Neural cell (in vitro differentiated cells): ENCODE measurements at regions not wholly inside any gene's neighbourhood (a gene's known extent, or its start where the extent isn't known, plus 50 kb on each side); places are given as distances from the start of the nearest gene placed in this dataset.

ENCODE experiments used
- H2AFZ ChIP-seq: fragments of 200-600, 300-800 bp; sonication (generic), shearing (Covaris generic); 2 replicates; pipeline ENCODE4 v1.6.0; 2014; ENCODE audit warnings: low read depth, mild to moderate bottlenecking, antibody characterized with exemption, low read length, moderate library complexity
- H3F3A ChIP-seq: fragments of 200-600 bp; shearing (Covaris generic); 2 replicates; pipeline ENCODE4 v1.6.1; 2016; ENCODE audit warnings: mild to moderate bottlenecking, moderate library complexity, mixed read lengths, antibody characterized with exemption, low read length; ENCODE audit not compliant: insufficient read depth, poor library complexity, severe bottlenecking
- H3K27ac ChIP-seq: fragments of 200-600, 300-800 bp; sonication (generic), shearing (Covaris generic); 2 replicates; pipeline ENCODE4 v1.5.1; 2014; ENCODE audit warnings: mild to moderate bottlenecking, low read length, moderate library complexity
- H3K27me3 ChIP-seq: fragments of 300-800, 200-600 bp; sonication (generic), shearing (Covaris generic); 2 replicates; pipeline ENCODE4 v1.6.0; 2014; ENCODE audit warnings: mild to moderate bottlenecking, low read depth, low read length, moderate library complexity; ENCODE audit not compliant: insufficient read depth
- H3K36me3 ChIP-seq: fragments of 300-800, 200-600 bp; sonication (generic), shearing (Covaris generic); 2 replicates; pipeline ENCODE4 v1.5.1; 2014; ENCODE audit warnings: mild to moderate bottlenecking, antibody characterized with exemption, low read length, moderate library complexity; ENCODE audit not compliant: insufficient read depth
- H3K4me2 ChIP-seq: fragments of 300-800, 200-600 bp; sonication (generic), shearing (Covaris generic); 2 replicates; pipeline ENCODE4 v1.6.0; 2014; ENCODE audit warnings: mild to moderate bottlenecking, low read length
- H3K4me3 ChIP-seq: fragments of 300-800, 200-600 bp; sonication (generic), shearing (Covaris generic); 2 replicates; pipeline ENCODE4 v1.5.1; 2014; ENCODE audit warnings: mild to moderate bottlenecking, low read length, moderate library complexity
- H3K79me2 ChIP-seq: fragments of 200-600 bp; shearing (Covaris generic); replicated peaks from 2 replicates; pipeline ENCODE4 v1.6.0; 2014; ENCODE audit warnings: mild to moderate bottlenecking, low read length, moderate library complexity; ENCODE audit not compliant: insufficient read depth
- H3K9ac ChIP-seq: fragments of 300-800, 200-600 bp; sonication (generic), shearing (Covaris generic); 2 replicates; pipeline ENCODE4 v1.6.1; 2016; ENCODE audit warnings: mild to moderate bottlenecking, low read length, mixed read lengths
- H3K9me2 ChIP-seq: fragments of 200-600 bp; shearing (Covaris generic); 2 replicates; pipeline ENCODE4 v1.6.1; 2016; ENCODE audit warnings: mild to moderate bottlenecking, low read length, mixed read lengths; ENCODE audit not compliant: insufficient read depth
- H3K9me3 ChIP-seq: fragments of 200-600, 300-800 bp; sonication (generic), shearing (Covaris generic); 2 replicates; pipeline ENCODE4 v1.6.1; 2016; ENCODE audit warnings: mild to moderate bottlenecking, mixed run types, low read length, moderate library complexity, mixed read lengths
- H4K20me1 ChIP-seq: fragments of 200-600 bp; shearing (Covaris generic); 2 replicates; pipeline ENCODE4 v1.6.1; 2016; ENCODE audit warnings: mild to moderate bottlenecking, mixed run types; ENCODE audit not compliant: insufficient read depth
- EP300 ChIP-seq: fragments of 450-650 bp; conservative IDR thresholded peaks from 2 replicates; pipeline ENCODE4 v1.6.1; 2014; ENCODE audit warnings: antibody characterized with exemption, mild to moderate bottlenecking, moderate library complexity; ENCODE audit not compliant: poor library complexity, severe bottlenecking
- EZH2 ChIP-seq: fragments of 200-600, 300-800 bp; shearing (Covaris generic), sonication (generic); IDR thresholded peaks from 2 replicates; pipeline ENCODE4 v1.6.1; 2014; ENCODE audit warnings: antibody characterized with exemption, low read length, borderline replicate concordance, mild to moderate bottlenecking; ENCODE audit not compliant: insufficient read depth, poor library complexity, severe bottlenecking
- MXI1 ChIP-seq: fragments of 450-650 bp; conservative IDR thresholded peaks from 2 replicates; pipeline ENCODE4 v1.6.1; 2014; ENCODE audit warnings: antibody characterized with exemption, mild to moderate bottlenecking; ENCODE audit not compliant: poor library complexity, severe bottlenecking
- POLR2AphosphoS5 ChIP-seq: IDR thresholded peaks from 2 replicates; pipeline ENCODE4 v1.6.1; 2012
- RAD21 ChIP-seq: fragments of 450-650 bp; conservative IDR thresholded peaks from 2 replicates; pipeline ENCODE4 v1.6.1; 2014; ENCODE audit warnings: antibody characterized with exemption, mild to moderate bottlenecking, moderate library complexity
- SMC3 ChIP-seq: fragments of 450-650 bp; conservative IDR thresholded peaks from 2 replicates; pipeline ENCODE4 v1.6.1; 2014; ENCODE audit warnings: antibody characterized with exemption, mild to moderate bottlenecking, moderate library complexity; ENCODE audit not compliant: poor library complexity
- TAF1 ChIP-seq: IDR thresholded peaks from 2 replicates; pipeline ENCODE4 v1.6.1; 2012; ENCODE audit warnings: low read depth
- TF ChIP-seq, protein P1 (sequence below): IDR thresholded peaks from 2 replicates; pipeline ENCODE4 v1.6.1; 2012; ENCODE audit warnings: borderline replicate concordance
- TF ChIP-seq, protein P2 (sequence below): fragments of 450-650 bp; IDR thresholded peaks from 2 replicates; pipeline ENCODE4 v1.5.1; 2014; ENCODE audit warnings: antibody characterized with exemption, mild to moderate bottlenecking, moderate library complexity; ENCODE audit not compliant: poor library complexity, severe bottlenecking

DNA sequence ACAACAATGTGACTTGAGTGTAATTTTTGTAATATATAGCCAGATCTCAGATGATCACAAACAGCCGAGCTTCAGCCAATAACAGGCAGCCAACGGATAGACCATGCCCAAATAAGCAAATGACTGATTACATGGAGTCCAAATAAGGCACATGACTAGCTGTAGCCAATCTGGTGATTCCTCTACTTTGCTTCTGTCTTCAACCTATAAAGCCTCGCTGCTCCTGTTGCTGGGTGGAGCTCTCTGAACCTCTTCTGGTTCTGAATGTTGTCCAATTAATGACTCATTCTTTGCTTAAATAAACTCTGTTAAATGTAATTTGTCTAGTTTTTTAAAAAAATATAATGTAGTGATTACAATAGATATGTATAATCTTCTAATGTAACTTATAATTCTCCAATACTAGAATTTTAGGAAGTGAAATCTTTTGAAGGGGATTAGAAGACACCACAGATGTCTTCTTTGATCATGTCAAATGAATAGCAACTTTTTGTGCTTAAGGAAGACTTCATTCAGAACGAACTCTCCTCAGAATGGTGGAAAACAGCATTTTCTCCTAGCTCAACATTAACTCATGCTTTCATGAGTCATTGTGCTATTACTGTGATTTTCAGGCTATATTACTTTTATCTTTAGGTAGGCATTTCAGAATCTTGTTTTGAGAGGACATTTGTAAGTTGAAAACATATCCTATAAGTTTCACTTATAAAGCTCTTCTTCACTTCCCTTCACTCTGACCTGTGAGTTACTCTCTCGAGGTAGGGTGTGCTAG lies 857.8 kb upstream of the B3GALT2 start:
- no peak for TF ChIP-seq EZH2
- no peak for TF ChIP-seq POLR2AphosphoS5
- TF ChIP-seq TAF1 = no peak
- TF ChIP-seq, protein P1, sequence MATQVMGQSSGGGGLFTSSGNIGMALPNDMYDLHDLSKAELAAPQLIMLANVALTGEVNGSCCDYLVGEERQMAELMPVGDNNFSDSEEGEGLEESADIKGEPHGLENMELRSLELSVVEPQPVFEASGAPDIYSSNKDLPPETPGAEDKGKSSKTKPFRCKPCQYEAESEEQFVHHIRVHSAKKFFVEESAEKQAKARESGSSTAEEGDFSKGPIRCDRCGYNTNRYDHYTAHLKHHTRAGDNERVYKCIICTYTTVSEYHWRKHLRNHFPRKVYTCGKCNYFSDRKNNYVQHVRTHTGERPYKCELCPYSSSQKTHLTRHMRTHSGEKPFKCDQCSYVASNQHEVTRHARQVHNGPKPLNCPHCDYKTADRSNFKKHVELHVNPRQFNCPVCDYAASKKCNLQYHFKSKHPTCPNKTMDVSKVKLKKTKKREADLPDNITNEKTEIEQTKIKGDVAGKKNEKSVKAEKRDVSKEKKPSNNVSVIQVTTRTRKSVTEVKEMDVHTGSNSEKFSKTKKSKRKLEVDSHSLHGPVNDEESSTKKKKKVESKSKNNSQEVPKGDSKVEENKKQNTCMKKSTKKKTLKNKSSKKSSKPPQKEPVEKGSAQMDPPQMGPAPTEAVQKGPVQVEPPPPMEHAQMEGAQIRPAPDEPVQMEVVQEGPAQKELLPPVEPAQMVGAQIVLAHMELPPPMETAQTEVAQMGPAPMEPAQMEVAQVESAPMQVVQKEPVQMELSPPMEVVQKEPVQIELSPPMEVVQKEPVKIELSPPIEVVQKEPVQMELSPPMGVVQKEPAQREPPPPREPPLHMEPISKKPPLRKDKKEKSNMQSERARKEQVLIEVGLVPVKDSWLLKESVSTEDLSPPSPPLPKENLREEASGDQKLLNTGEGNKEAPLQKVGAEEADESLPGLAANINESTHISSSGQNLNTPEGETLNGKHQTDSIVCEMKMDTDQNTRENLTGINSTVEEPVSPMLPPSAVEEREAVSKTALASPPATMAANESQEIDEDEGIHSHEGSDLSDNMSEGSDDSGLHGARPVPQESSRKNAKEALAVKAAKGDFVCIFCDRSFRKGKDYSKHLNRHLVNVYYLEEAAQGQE = no peak
- no peak for TF ChIP-seq EP300
- TF ChIP-seq RAD21 = no peak
- TF ChIP-seq SMC3 = no peak
- TF ChIP-seq, protein P2, sequence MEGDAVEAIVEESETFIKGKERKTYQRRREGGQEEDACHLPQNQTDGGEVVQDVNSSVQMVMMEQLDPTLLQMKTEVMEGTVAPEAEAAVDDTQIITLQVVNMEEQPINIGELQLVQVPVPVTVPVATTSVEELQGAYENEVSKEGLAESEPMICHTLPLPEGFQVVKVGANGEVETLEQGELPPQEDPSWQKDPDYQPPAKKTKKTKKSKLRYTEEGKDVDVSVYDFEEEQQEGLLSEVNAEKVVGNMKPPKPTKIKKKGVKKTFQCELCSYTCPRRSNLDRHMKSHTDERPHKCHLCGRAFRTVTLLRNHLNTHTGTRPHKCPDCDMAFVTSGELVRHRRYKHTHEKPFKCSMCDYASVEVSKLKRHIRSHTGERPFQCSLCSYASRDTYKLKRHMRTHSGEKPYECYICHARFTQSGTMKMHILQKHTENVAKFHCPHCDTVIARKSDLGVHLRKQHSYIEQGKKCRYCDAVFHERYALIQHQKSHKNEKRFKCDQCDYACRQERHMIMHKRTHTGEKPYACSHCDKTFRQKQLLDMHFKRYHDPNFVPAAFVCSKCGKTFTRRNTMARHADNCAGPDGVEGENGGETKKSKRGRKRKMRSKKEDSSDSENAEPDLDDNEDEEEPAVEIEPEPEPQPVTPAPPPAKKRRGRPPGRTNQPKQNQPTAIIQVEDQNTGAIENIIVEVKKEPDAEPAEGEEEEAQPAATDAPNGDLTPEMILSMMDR = no peak
- TF ChIP-seq MXI1 = no peak
- Histone ChIP-seq H2AFZ (no peak overlapping the region), H3K9me2 (no peaks in the 10 kb centered on the region), H3K79me2 (no peaks in the 10 kb centered on the region), H4K20me1 (no peaks in the 10 kb centered on the region), H3K27me3 (no peaks in the 10 kb centered on the region), H3K36me3 (no peaks in the 10 kb centered on the region), H3K9me3 (no peaks in the 10 kb centered on the region), H3K4me3 (no peak overlapping the region), H3K27ac (no peak overlapping the region), H3F3A (no peaks in the 10 kb centered on the region), H3K4me2 (no peak overlapping the region), H3K9ac (no peak overlapping the region)

DNA sequence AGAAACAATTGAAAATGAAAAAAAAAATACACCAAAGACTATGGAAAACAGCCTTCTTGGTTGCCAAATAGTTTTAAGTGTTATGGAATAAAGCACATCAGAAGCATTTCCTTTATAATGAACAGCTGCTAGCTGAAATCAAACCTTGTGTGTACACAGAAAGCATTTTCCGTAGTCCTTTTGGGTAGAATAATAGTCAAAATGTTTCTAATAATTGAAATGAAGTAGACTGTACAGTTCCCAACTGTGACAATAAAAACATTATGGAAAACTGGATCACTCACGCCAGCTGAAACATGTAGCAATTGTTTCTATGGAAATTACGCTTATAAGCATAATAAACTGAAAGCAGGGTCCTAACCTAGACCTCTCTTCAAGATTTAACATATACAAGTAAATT lies 856.3 kb upstream of the B3GALT2 start:
- no peaks in the 10 kb centered on the region for H3K27me3 ChIP-seq
- no peaks in the 10 kb centered on the region for H3K9me3 ChIP-seq
- H3K79me2 ChIP-seq = no peaks in the 10 kb centered on the region
- no peak overlapping the region for H2AFZ ChIP-seq
- TF ChIP-seq RAD21 (no peak), TAF1 (no peak), SMC3 (no peak), EZH2 (no peak), MXI1 (no peak), POLR2AphosphoS5 (no peak), EP300 (no peak)
- TF ChIP-seq, protein P2 = no peak
- TF ChIP-seq, protein P1 = no peak
- no peaks in the 10 kb centered on the region for H3K9me2 ChIP-seq
- H3K36me3 ChIP-seq = no peaks in the 10 kb centered on the region
- no peak overlapping the region for H3K4me3 ChIP-seq
- H3K4me2 ChIP-seq = no peak overlapping the region
- H4K20me1 ChIP-seq = no peaks in the 10 kb centered on the region
- no peak overlapping the region for H3K9ac ChIP-seq
- H3K27ac ChIP-seq = no peak overlapping the region
- no peaks in the 10 kb centered on the region for H3F3A ChIP-seq
